Ascending aorta (tissue), 2 donors: ENCODE measurements at regions not wholly inside any gene's neighbourhood (a gene's known extent, or its start where the extent isn't known, plus 50 kb on each side); places are given as distances from the start of the nearest gene placed in this dataset.

ENCODE experiments used
- DNase-seq, 2 donors: peaks; one replicate each; pipeline ENCODE4 v3.0.0-alpha.2; 2019; ENCODE audit warnings: low spot score in 2 of 2
- H3K27ac ChIP-seq, 2 donors: fragments of 200-600 bp; sonication (generic); one replicate each; pipeline ENCODE4 v1.5.1; 2016 to 2017; ENCODE audit warnings: mild to moderate bottlenecking in 1 of 2
- H3K27me3 ChIP-seq: fragments of 200-600 bp; sonication (generic); one replicate; pipeline ENCODE4 v1.5.1; 2017
- H3K36me3 ChIP-seq, 2 donors: fragments of 200-600 bp; sonication (generic); one replicate each; pipeline ENCODE4 v1.5.1; 2016
- H3K4me1 ChIP-seq, 2 donors: fragments of 200-600 bp; sonication (generic); one replicate each; pipeline ENCODE4 v1.5.1; 2016 to 2017; ENCODE audit warnings: mild to moderate bottlenecking in 1 of 2
- H3K4me3 ChIP-seq, 2 donors: fragments of 200-600 bp; sonication (generic); one replicate each; pipeline ENCODE4 v1.5.1; 2016 to 2017; ENCODE audit warnings: mild to moderate bottlenecking in 1 of 2
- H3K9me3 ChIP-seq, 2 donors: fragments of 200-600 bp; sonication (generic); one replicate each; pipeline ENCODE4 v1.5.1; 2016
- CTCF ChIP-seq, 3 experiments: fragments of 200-600 bp in 2 of 3; fragments of 450-650 bp in 1 of 3; sonication (generic) in 2 of 3; IDR thresholded peaks; one replicate each; pipeline ENCODE4 v1.5.1; 2016 to 2019; ENCODE audit warnings: antibody characterized with exemption in 3 of 3, mild to moderate bottlenecking in 1 of 3, moderate library complexity in 1 of 3
- intact Hi-C: fragments of 100-400 bp; cut with DNase I; formaldehyde crosslinking; loops from one replicate; pipeline ENCODE4 v1.15.1; 2023

GRCh38 chr13:59103004-59103768 is 1060.5 kb downstream of the DIAPH3 start:
- Histone ChIP-seq H3K4me3 (no peak overlapping the region), H3K4me1 (no peaks in the 10 kb centered on the region), H3K27me3 (no peaks in the 10 kb centered on the region), H3K9me3 (no peaks in the 10 kb centered on the region), H3K36me3 (no peaks in the 10 kb centered on the region), H3K27ac (no peak overlapping the region)
- no peak for TF ChIP-seq CTCF (IDR thresholded peaks at IDR 0.05)
- DNase-seq: no peak
- intact Hi-C loops: no loop called here

GRCh38 chr13:59111751-59112171 is 1052.0 kb downstream of the DIAPH3 start:
- Histone ChIP-seq H3K27ac (no peak overlapping the region), H3K4me3 (no peak overlapping the region), H3K9me3 (no peaks in the 10 kb centered on the region), H3K4me1 (no peaks in the 10 kb centered on the region), H3K36me3 (no peaks in the 10 kb centered on the region), H3K27me3 (no peaks in the 10 kb centered on the region)
- intact Hi-C loops: no loop called here
- DNase-seq: no peak
- TF ChIP-seq CTCF (IDR thresholded peaks at IDR 0.05): no peak

- no peak overlapping the region for H3K27ac ChIP-seq
- H3K4me3 ChIP-seq: no peak overlapping the region
- no peak for TF ChIP-seq CTCF (IDR thresholded peaks at IDR 0.05)
- H3K36me3 ChIP-seq: no peaks in the 10 kb centered on the region
- no peaks in the 10 kb centered on the region for H3K27me3 ChIP-seq
- DNase-seq: peak in 1 of 2 donors; percentile 64
- H3K9me3 ChIP-seq: no peaks in the 10 kb centered on the region
- no peaks in the 10 kb centered on the region for H3K4me1 ChIP-seq
- intact Hi-C loops: no loop called here
Observed at GRCh38 chr13:59112221-59112718, 1051.5 kb downstream of the DIAPH3 start.

GRCh38 chr13:59119475-59119874 is 1044.3 kb downstream of the DIAPH3 start:
- Histone ChIP-seq H3K4me3 (no peak overlapping the region), H3K9me3 (no peaks in the 10 kb centered on the region), H3K36me3 (no peaks in the 10 kb centered on the region), H3K27ac (no peak overlapping the region), H3K4me1 (no peaks in the 10 kb centered on the region), H3K27me3 (no peaks in the 10 kb centered on the region)
- intact Hi-C loops: no loop called here
- DNase-seq: no peak
- TF ChIP-seq CTCF (IDR thresholded peaks at IDR 0.05): no peak

GRCh38 chr13:59120297-59120843 is 1043.4 kb downstream of the DIAPH3 start:
- Histone ChIP-seq H3K36me3 (no peaks in the 10 kb centered on the region), H3K27ac (no peak overlapping the region), H3K4me1 (no peaks in the 10 kb centered on the region), H3K4me3 (no peak overlapping the region), H3K27me3 (no peaks in the 10 kb centered on the region), H3K9me3 (no peaks in the 10 kb centered on the region)
- no peak for DNase-seq
- intact Hi-C loops: no loop called here
- TF ChIP-seq CTCF (IDR thresholded peaks at IDR 0.05): no peak
